ENCODE measurements at regions not wholly inside any gene's neighbourhood (a gene's known extent, or its start where the extent isn't known, plus 50 kb on each side); places are given as distances from the start of the nearest gene placed in this dataset.

DNA sequence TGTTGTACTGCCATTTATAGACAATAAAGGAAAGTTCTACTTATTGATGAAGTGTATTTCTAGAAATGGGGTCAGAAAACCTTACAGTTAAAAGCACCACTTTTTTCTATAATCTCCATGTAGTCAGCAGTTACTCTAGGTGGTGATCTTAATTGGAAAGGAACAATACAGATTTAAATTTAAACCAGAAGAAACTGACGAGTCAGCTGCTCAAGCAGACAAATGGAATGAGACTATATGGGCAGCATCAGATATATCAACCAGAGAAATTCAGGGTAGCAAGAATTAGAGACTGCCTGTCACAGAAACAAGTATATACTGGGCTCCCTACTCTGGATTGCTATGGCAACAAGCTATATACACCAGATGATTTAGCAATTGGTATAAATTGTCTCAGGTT is 99.6 kb upstream of the SCG2 start:
- no peak for DNase-seq

GRCh38 chr2:223700221-223700620 is 98.1 kb upstream of the SCG2 start:
- DNase-seq: no peak

GRCh38 chr2:223697892-223698645 is 95.9 kb upstream of the SCG2 start:
- DNase-seq: no peak

DNA sequence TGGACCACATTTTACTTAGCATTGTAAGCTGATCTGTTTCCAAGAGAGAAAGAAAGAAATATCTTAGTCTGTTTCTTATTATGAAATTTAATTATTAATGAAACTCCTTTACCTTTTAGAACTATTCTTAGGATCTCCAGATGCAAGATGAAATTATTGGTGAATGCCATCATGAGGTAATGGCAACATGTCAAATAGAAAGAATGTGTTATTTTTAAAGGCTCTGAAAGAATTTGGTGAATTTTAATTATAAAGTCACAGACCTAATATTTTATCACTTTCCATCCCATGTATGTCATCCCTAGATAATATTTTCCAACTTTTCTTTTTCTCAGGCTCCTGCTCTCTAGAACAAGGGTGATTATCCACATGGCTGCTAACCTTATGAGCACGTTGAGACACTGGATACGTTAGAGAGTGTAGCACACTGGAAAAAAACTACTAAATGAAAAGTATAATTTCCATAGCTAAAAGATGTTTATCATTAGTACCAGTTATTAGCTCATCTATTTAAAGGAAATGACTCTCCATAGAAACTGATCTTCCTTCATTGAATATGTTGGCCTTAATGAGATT is 95.2 kb upstream of the SCG2 start:
- no peak for DNase-seq

GRCh38 chr2:223696719-223697118 is 94.6 kb upstream of the SCG2 start:
- DNase-seq: no peak

DNA sequence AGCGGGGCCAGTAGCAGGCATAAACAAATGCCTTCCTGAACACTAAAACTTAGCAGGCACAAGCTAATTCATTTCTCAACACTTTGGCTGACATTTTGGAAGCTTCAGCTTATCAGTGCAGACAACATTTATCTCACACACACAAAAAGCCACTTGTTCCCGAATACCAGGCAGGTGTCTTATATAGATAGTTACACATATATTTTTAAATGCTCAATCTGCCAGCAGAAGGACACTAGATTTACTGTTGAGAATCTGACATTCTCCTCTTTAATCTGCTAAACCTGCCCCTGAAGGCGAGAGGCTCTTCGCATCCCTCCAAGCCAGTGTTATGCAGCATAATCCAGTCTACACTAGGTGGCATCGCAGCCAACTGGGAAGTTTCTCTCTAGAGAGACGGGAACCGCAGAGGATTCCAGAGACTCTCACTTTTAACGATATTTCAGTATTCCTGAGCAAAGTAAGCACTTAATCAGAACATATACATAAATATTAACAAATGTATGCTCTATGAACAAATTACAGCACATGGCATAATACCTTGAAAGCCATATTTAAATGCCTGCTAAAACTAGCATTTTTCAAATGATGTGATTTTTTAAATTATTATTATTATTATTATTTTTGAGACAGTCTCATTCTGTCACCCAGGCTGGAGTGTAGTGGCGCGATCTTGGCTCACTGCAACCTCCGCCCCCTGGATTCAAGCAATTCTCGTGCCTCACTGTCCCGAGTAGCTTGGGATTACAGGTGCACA is 90.2 kb upstream of the SCG2 start:
- DNase-seq: peak in 2 of 3 donors; percentile 5 to 13

DNA sequence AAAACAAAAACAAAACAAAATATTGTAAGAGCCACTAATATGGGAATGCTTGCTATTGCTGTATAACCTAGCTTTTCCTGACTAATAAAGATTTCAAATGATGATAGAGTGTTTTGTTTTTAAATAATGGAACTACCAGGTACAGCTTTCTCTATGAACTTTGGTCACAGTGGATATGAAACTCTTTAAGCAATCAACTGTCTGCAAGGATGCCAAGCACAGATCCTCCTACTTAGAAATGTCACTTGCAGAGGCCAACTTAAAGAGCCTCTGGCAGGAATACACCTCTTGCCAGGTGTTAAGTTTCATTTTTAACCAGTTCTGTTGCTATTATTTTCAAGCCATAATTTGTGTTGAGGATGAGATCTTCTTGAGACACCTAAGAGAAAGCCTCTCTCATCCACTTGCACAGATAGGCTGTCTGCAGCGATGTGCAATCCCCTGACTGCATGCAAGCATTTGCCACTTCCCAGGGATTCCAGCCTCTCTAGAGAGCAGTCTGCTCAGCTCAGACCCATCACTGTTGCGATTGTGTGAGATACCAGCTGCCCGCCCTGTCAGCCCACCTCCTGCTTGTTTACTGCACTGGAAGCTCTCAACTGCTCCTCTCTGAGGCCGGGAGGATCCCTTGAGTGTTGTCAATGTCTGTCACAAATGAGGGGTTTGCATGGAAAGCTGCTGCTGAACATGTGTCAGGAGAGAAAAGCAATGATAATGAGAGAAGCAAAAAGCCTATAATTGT is 86.1 kb upstream of the SCG2 start:
- no peak for DNase-seq

DNA sequence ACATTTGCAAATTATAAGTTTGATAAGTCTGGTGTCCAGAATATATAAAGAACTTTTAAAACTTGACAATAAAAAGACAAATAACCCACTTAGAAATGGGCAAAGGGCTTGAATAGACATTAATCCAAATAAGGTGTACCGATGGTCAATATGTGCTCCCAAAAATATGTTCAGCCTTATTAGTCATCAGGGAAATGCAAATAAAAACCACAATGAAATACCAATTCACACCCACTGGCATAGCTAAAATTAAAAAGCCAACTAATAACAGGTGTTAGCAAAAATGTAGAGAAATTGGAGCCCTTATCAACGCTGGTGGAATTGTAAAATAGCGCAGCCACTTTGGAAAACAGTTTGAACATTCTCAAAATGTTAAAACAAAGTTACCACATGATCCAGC is 79.0 kb upstream of the SCG2 start:
- DNase-seq: no peak

DNA sequence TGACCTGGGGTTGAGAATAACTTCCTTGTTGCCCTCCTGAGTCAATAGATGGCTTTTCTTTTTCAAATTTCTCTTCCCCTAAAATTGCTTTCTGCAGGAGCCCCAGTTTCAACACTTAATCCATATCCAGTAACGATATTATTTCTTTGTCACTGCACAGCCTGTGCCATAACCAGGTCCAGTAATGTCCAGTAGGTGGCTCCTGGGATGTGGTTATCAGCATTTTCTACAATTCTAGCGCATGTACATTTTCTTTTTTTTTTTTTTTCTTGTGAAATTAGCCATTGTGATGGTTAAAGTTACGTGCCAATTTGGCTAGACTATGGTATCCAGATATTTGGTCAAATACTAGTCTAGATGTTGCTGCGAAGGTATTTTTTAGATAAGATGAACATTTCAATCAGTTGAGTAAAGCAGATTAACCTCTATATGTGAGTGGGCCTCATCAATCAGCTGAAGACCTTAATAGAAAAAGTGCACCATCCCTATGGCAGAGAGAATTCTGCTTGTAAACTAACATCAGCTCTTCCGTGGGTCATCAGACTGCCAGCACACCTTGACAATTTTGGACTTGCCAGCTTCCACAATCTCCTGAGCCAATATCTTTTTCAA is 72.9 kb upstream of the SCG2 start:
- peak in 1 of 3 donors; percentile 18 for DNase-seq

GRCh38 chr2:223669453-223670225 is 67.5 kb upstream of the SCG2 start:
- no peak for DNase-seq

DNA sequence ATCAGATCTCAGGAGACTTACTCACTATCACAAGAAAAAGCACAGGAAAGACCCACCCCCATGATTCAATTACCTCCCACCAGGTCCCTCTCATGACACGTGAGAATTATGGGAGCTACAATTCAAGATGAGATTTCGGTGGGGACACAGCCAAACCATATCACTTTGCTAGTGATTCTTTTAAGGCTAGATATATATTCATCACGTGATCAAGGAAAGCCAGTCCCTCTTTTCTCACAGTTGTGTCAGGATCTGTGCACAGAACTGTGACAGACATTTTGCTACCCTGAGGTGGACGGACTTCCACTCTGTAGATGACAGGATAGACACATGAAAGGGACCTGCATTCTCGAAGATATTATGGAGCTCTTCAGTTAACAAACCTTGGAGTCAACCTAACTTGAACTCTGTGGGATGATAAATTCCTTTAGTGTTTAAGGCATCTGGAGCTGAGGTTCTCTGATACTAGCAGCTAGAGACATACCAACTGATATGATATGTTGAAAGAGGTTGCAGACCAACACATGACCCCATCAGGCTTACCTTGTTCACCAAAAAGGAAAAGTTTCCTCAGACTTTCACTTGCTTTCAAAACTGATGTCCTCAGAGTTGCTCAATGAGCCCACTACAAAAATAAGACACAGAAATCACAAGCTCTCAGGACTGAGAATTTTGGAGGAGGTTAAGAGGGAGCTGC is 66.3 kb upstream of the SCG2 start:
- no peak for DNase-seq

DNA sequence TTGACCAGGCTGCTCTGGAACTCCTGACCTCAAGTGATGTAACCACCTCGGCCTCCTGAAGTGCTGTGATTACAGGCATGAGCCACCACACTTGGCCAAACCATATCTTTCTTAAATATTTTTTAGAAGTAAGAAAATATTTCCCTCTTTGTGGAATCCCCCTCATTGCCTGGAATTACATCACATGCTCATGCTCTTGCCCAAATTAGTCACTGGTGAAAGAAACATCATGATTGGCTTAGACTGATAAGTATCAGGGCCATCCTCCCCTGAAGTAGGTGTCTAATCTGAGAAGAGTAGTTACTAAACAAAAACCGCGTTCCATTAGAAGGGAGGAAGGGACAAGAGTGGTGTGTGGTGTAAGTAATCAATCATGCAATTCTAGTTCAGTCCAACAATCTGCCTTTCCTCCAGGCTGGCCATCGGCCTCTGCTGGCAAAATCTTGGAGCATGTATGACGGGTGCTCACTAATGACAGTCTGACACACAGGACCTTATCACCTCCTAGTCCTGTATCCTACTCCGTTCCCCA is 52.3 kb upstream of the SCG2 start:
- DNase-seq: no peak

GRCh38 chr2:223652902-223653301 is 50.7 kb upstream of the SCG2 start:
- DNase-seq: no peak

- no peak for DNase-seq
These were observed 50.0 kb upstream of the SCG2 start for GRCh38 chr2:223652122-223652521.
